ENCODE measurements at regions not wholly inside any gene's neighbourhood (a gene's known extent, or its start where the extent isn't known, plus 50 kb on each side); places are given as distances from the start of the nearest gene placed in this dataset.

DNA sequence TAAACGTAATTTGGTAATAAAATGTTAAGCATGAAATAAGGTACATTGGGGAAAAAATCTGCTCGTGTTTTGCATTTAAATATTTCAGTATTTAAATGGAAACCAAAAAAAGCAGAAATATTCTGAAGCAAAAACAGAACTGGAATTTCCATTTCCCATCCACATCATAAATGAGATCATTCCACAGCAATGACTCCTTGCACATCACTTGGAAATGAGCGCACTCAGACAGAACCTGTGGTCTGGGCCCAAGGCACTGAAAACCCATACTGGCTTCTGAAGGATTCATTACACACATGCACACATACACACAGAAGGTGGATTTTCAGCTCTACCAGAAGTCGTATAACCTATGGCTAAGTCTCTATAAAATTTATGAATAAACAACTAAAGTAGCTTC is 174.8 kb downstream of the IBTK start:
- TF ChIP-seq EZH2 (IDR thresholded peaks at IDR 0.05) (no peak), EZH2phosphoT487 (IDR thresholded peaks at IDR 0.05) (no peak)
- TF ChIP-seq, protein P1, sequence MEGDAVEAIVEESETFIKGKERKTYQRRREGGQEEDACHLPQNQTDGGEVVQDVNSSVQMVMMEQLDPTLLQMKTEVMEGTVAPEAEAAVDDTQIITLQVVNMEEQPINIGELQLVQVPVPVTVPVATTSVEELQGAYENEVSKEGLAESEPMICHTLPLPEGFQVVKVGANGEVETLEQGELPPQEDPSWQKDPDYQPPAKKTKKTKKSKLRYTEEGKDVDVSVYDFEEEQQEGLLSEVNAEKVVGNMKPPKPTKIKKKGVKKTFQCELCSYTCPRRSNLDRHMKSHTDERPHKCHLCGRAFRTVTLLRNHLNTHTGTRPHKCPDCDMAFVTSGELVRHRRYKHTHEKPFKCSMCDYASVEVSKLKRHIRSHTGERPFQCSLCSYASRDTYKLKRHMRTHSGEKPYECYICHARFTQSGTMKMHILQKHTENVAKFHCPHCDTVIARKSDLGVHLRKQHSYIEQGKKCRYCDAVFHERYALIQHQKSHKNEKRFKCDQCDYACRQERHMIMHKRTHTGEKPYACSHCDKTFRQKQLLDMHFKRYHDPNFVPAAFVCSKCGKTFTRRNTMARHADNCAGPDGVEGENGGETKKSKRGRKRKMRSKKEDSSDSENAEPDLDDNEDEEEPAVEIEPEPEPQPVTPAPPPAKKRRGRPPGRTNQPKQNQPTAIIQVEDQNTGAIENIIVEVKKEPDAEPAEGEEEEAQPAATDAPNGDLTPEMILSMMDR (IDR thresholded peaks at IDR 0.05): no peak

All from neural progenitor cell (in vitro differentiated cells).